Cardiac septum (tissue), 1 donor: ENCODE measurements at regions not wholly inside any gene's neighbourhood (a gene's known extent, or its start where the extent isn't known, plus 50 kb on each side); places are given as distances from the start of the nearest gene placed in this dataset.

ENCODE experiments used
- DNase-seq: peaks from one replicate; pipeline ENCODE4 v3.0.0-alpha.2; 2020; ENCODE audit warnings: low spot score
- intact Hi-C: fragments of 100-400 bp; cut with DNase I; formaldehyde crosslinking; loops from one replicate; pipeline ENCODE4 v1.14.0; 2022
- donor health status: DM: no; HTN: no; CAD: no.

- intact Hi-C loops = loop anchor here (10.0 kb wide), 1 partner anchor 176 kb away; no protein-coding TSS in a partner anchor
- DNase-seq = no peak
Measured at GRCh38 chr2:216970359-216970915, 110.6 kb upstream of the TNP1 start.

GRCh38 chr2:216967889-216968288, 108.0 kb upstream of the TNP1 start:
- DNase-seq = no peak
- intact Hi-C loops = no loop called here

GRCh38 chr2:216960671-216961268, 100.9 kb upstream of the TNP1 start:
- DNase-seq = no peak
- intact Hi-C loops = no loop called here

GRCh38 chr2:216959433-216959832, 99.6 kb upstream of the TNP1 start:
- no peak for DNase-seq
- intact Hi-C loops = no loop called here

- no peak for DNase-seq
- intact Hi-C loops = no loop called here
Measured at GRCh38 chr2:216956820-216957493, 97.1 kb upstream of the TNP1 start.

- DNase-seq = no peak
- intact Hi-C loops = no loop called here
Measured at GRCh38 chr2:216951171-216951570, 91.3 kb upstream of the TNP1 start.

GRCh38 chr2:216950547-216950946, 90.7 kb upstream of the TNP1 start:
- no peak for DNase-seq
- intact Hi-C loops = no loop called here

GRCh38 chr2:216949700-216950413, 90.0 kb upstream of the TNP1 start:
- no peak for DNase-seq
- intact Hi-C loops = no loop called here

GRCh38 chr2:216947055-216947454, 87.2 kb upstream of the TNP1 start:
- no peak for DNase-seq
- intact Hi-C loops = no loop called here

GRCh38 chr2:216944733-216945132, 84.9 kb upstream of the TNP1 start:
- no peak for DNase-seq
- intact Hi-C loops = no loop called here

- intact Hi-C loops = no loop called here
- DNase-seq = no peak
Measured at GRCh38 chr2:216943109-216943508, 83.2 kb upstream of the TNP1 start.

GRCh38 chr2:216942465-216942864, 82.6 kb upstream of the TNP1 start:
- intact Hi-C loops = no loop called here

GRCh38 chr2:216942016-216942415, 82.2 kb upstream of the TNP1 start:
- intact Hi-C loops = no loop called here
- no peak for DNase-seq

More at GRCh38 chr2:216942465-216942864, 82.6 kb upstream of the TNP1 start:
- DNase-seq = no peak

GRCh38 chr2:216936954-216937357, 77.1 kb upstream of the TNP1 start:
- intact Hi-C loops = loop anchor here (2.0 kb wide), 1 partner anchor 162 kb away; no protein-coding TSS in a partner anchor
- DNase-seq = no peak

GRCh38 chr2:216934623-216935022, 74.8 kb upstream of the TNP1 start:
- intact Hi-C loops = no loop called here
- no peak for DNase-seq

GRCh38 chr2:216934151-216934550, 74.3 kb upstream of the TNP1 start:
- intact Hi-C loops = no loop called here
- DNase-seq = no peak

- intact Hi-C loops = no loop called here
- no peak for DNase-seq
Measured at GRCh38 chr2:216932863-216933548, 73.1 kb upstream of the TNP1 start.

GRCh38 chr2:216932113-216932862, 72.4 kb upstream of the TNP1 start:
- intact Hi-C loops = no loop called here
- no peak for DNase-seq

GRCh38 chr2:216930716-216931115, 70.9 kb upstream of the TNP1 start:
- intact Hi-C loops = no loop called here
- DNase-seq = no peak
